K562 (cell line): ENCODE measurements at regions not wholly inside any gene's neighbourhood (a gene's known extent, or its start where the extent isn't known, plus 50 kb on each side); places are given as distances from the start of the nearest gene placed in this dataset.

Experiments used
- ADNP ChIP-seq: fragments of 200-800 bp; sonication (Bioruptor generic); IDR thresholded peaks from 2 replicates; pipeline ENCODE4 v1.6.1; 2016; ENCODE audit warnings: missing genetic modification characterization, missing compliant biosample characterization
- BCOR ChIP-seq: fragments of 450-650 bp; IDR thresholded peaks from 2 replicates; pipeline ENCODE4 v1.6.1; 2016
- CXXC5 ChIP-seq: fragments of 250-450 bp; sonication (Bioruptor Pico); IDR thresholded peaks from 2 replicates; pipeline ENCODE4 v1.8.0; 2022; ENCODE audit warnings: inconsistent platforms, mild to moderate bottlenecking, moderate library complexity
- DEAF1 ChIP-seq: fragments of 450-650 bp; formaldehyde crosslinking; IDR thresholded peaks from 2 replicates; pipeline ENCODE4 v1.4.0; 2020; ENCODE audit warnings: mild to moderate bottlenecking, moderate library complexity
- GTF2A2 ChIP-seq: IDR thresholded peaks from 2 replicates; pipeline ENCODE4 v1.6.1; 2016; ENCODE audit warnings: mild to moderate bottlenecking, missing genetic modification characterization, missing compliant biosample characterization
- HDAC2 ChIP-seq: fragments of 450-650 bp; IDR thresholded peaks from 2 replicates; pipeline ENCODE4 v1.6.1; 2016; ENCODE audit warnings: mild to moderate bottlenecking
- MAZ ChIP-seq, 2 experiments: fragments of 450-650 bp in 1 of 2; sonication (generic) in 1 of 2; formaldehyde crosslinking; IDR thresholded peaks in 1 of 2; conservative IDR thresholded peaks in 1 of 2; 2 replicates each; pipeline versions ENCODE4 v1.4.0 to v1.5.0; 2020; ENCODE audit warnings: mild to moderate bottlenecking in 1 of 2, missing genetic modification reagents in 1 of 2
- ZBTB33 ChIP-seq: sonication (generic); formaldehyde crosslinking; IDR thresholded peaks from 2 replicates; pipeline ENCODE4 v1.8.1; 2023; ENCODE audit warnings: mild to moderate bottlenecking, missing genetic modification reagents
- ZBTB5 ChIP-seq: fragments of 450-650 bp; IDR thresholded peaks from 2 replicates; pipeline ENCODE4 v1.6.1; 2017; ENCODE audit warnings: antibody characterized with exemption
- ZSCAN29 ChIP-seq: fragments of 450-650 bp; IDR thresholded peaks from 2 replicates; pipeline ENCODE4 v1.6.1; 2017

- TF ChIP-seq ZBTB33 (CRISPR knock-in tag) (peak; percentile 67), DEAF1 (CRISPR knock-in tag) (no peak), ADNP (peak; percentile 96), HDAC2 (peak; percentile 89), BCOR (peak; percentile 97), CXXC5 (CRISPR knock-in tag) (no peak), ZSCAN29 (no peak), ZBTB5 (no peak), GTF2A2 (tag) (peak; percentile 32; the same call in 1 of the 2 replicates), MAZ (CRISPR knock-in tag; conservative IDR thresholded peaks at IDR 0.05 in 1 of 2, IDR thresholded peaks at IDR 0.05 in 1 of 2) (no peak)
Measured at GRCh38 chr6:21995318-21995717, 301.5 kb downstream of the PRL start (continued).
